Astrocyte (in vitro differentiated cells and primary cell): ENCODE measurements at regions not wholly inside any gene's neighbourhood (a gene's known extent, or its start where the extent isn't known, plus 50 kb on each side); places are given as distances from the start of the nearest gene placed in this dataset.
"Not testable (repeated sequence)": the region's sequence is repeated elsewhere in the genome, so short reads cannot be mapped to it uniquely, and the experiment has no call there.

Experiments
- DNase-seq: peaks from one replicate; pipeline ENCODE4 v3.0.0-alpha.2; 2010; ENCODE audit warnings: low read depth
- FAIRE-seq: peaks from 2 replicates; lab custom pipeline; 2011; peaks lifted over from hg19 to GRCh38; lab: Jason Lieb, UNC
- H2AFZ ChIP-seq: 2 replicates; pipeline ENCODE4 v1.6.0; 2012; ENCODE audit warnings: low read depth, low read length, inconsistent platforms
- H3K27ac ChIP-seq: 2 replicates; pipeline ENCODE4 v1.5.1; 2011; ENCODE audit warnings: low read depth, low read length, inconsistent platforms
- H3K27me3 ChIP-seq: 2 replicates; pipeline ENCODE4 v1.6.0; 2011; ENCODE audit warnings: low read length, inconsistent platforms; ENCODE audit not compliant: insufficient read depth
- H3K36me3 ChIP-seq: 2 replicates; pipeline ENCODE4 v1.5.1; 2011; ENCODE audit warnings: low read length, inconsistent platforms; ENCODE audit not compliant: insufficient read depth
- H3K4me1 ChIP-seq: 2 replicates; pipeline ENCODE4 v1.5.1; 2011; ENCODE audit warnings: low read length, inconsistent platforms; ENCODE audit not compliant: insufficient read depth
- H3K4me2 ChIP-seq: 2 replicates; pipeline ENCODE4 v1.6.0; 2012; ENCODE audit warnings: low read length, inconsistent platforms
- H3K4me3 ChIP-seq: 2 replicates; pipeline ENCODE4 v1.5.1; 2011; ENCODE audit warnings: low read depth, mild to moderate bottlenecking, low read length, inconsistent platforms; ENCODE audit not compliant: insufficient read depth
- H3K79me2 ChIP-seq: 2 replicates; pipeline ENCODE4 v1.6.0; 2012; ENCODE audit warnings: mild to moderate bottlenecking, low read length, inconsistent platforms; ENCODE audit not compliant: insufficient read depth
- H3K9ac ChIP-seq: 2 replicates; pipeline ENCODE4 v1.6.0; 2012; ENCODE audit warnings: mild to moderate bottlenecking, low read length, inconsistent platforms
- H3K9me3 ChIP-seq: 2 replicates; pipeline ENCODE4 v1.5.1; 2012; ENCODE audit warnings: low read depth, mild to moderate bottlenecking, low read length, inconsistent platforms; ENCODE audit not compliant: insufficient read depth
- H4K20me1 ChIP-seq: 2 replicates; pipeline ENCODE4 v1.6.0; 2012; ENCODE audit warnings: low read length, inconsistent platforms; ENCODE audit not compliant: insufficient read depth
- H3K27ac Mint-ChIP-seq: one replicate; pipeline ENCODE4 v1.8.0; 2021; ENCODE audit warnings: mild to moderate bottlenecking, mixed read lengths; ENCODE audit not compliant: unreplicated experiment
- H3K27me3 Mint-ChIP-seq: one replicate; pipeline ENCODE4 v1.8.0; 2021; ENCODE audit warnings: low read depth, mixed read lengths; ENCODE audit not compliant: unreplicated experiment
- H3K36me3 Mint-ChIP-seq: one replicate; pipeline ENCODE4 v1.8.0; 2021; ENCODE audit warnings: low read depth, mixed read lengths; ENCODE audit not compliant: unreplicated experiment
- H3K4me1 Mint-ChIP-seq: one replicate; pipeline ENCODE4 v1.8.0; 2021; ENCODE audit warnings: low read depth, mixed read lengths; ENCODE audit not compliant: unreplicated experiment
- H3K4me3 Mint-ChIP-seq: one replicate; pipeline ENCODE4 v1.8.0; 2021; ENCODE audit warnings: mild to moderate bottlenecking, moderate library complexity, mixed read lengths; ENCODE audit not compliant: unreplicated experiment
- H3K9me3 Mint-ChIP-seq: one replicate; pipeline ENCODE4 v1.8.0; 2021; ENCODE audit warnings: mild to moderate bottlenecking, mixed read lengths; ENCODE audit not compliant: unreplicated experiment
- CTCF ChIP-seq: IDR thresholded peaks from 2 replicates; pipeline ENCODE4 v1.5.1; 2011; ENCODE audit warnings: low read depth, mild to moderate bottlenecking, inconsistent platforms, low read length, moderate library complexity; ENCODE audit not compliant: insufficient read depth
- EZH2 ChIP-seq: IDR thresholded peaks from 2 replicates; pipeline ENCODE4 v1.6.1; 2012; ENCODE audit warnings: mild to moderate bottlenecking, low read length, inconsistent platforms; ENCODE audit not compliant: insufficient read depth

DNA sequence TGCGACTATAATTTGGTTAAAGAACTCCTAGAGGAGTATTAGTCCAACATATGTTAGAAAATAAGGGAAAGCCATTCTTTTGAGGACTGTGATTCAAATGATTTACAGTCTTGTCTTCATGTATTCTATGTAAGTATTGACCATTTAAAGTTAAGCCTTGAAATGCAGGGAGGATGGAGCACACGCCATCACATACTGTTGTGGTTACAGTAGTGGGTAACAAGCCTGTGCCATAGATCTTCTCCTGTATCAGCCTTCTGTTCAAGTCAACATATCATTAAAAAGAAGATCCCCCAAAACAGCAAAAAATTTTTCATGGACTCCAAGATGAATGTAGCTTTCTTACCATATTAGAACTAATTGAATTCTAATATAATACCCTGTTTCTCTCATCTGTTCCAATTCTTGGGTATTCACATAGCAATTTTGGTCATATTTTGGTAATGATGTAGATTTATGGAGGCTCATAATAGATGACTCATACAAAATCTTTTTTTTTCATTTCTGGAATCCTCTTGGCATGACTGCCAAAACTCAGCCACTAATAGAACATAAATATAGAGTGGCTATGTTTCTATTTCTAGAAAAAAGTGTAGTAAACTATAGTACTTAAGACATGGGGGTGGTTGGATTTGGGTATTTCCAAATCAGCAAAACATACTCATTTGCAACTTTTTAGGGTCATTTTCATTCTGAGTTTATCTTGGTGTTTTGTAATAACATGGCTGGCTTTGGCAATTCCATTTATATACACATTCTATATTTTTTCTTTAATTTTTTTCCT lies 413.5 kb downstream of the BCKDHB start:
- no peak overlapping the region for H3K27ac ChIP-seq
- H3K9ac ChIP-seq = no peak overlapping the region
- Mint-ChIP-seq H3K4me1 (peaks cover 6% of the 10 kb centered on the region), H3K27me3 (no peaks in the 10 kb centered on the region), H3K9me3 (peaks cover 3% of the 10 kb centered on the region), H3K27ac (no peak overlapping the region), H3K36me3 (no peaks in the 10 kb centered on the region), H3K4me3 (no peak overlapping the region)
- no peaks in the 10 kb centered on the region for H3K27me3 ChIP-seq
- no peak overlapping the region for H3K4me3 ChIP-seq
- no peak for TF ChIP-seq EZH2
- no peak for TF ChIP-seq CTCF
- H4K20me1 ChIP-seq = no peaks in the 10 kb centered on the region
- no peaks in the 10 kb centered on the region for H3K79me2 ChIP-seq
- no peak overlapping the region for H2AFZ ChIP-seq
- H3K36me3 ChIP-seq = no peaks in the 10 kb centered on the region
- H3K4me2 ChIP-seq = no peak overlapping the region
- H3K9me3 ChIP-seq = no peaks in the 10 kb centered on the region
- DNase-seq (peak; percentile 51), FAIRE-seq (peak; percentile 47)
- H3K4me1 ChIP-seq = peaks cover 13% of the 10 kb centered on the region

- H3K9ac ChIP-seq = no peak overlapping the region
- Mint-ChIP-seq H3K27me3 (no peaks in the 10 kb centered on the region), H3K27ac (no peak overlapping the region), H3K4me1 (no peaks in the 10 kb centered on the region), H3K36me3 (no peaks in the 10 kb centered on the region), H3K9me3 (peaks cover 4% of the 10 kb centered on the region), H3K4me3 (no peak overlapping the region)
- FAIRE-seq (no peak), DNase-seq (no peak)
- H2AFZ ChIP-seq = no peak overlapping the region
- no peak overlapping the region for H3K4me3 ChIP-seq
- TF ChIP-seq EZH2 (no peak), CTCF (no peak)
- H3K36me3 ChIP-seq = no peaks in the 10 kb centered on the region
- peaks cover under 1% of the 10 kb centered on the region for H3K4me1 ChIP-seq
- H4K20me1 ChIP-seq = no peaks in the 10 kb centered on the region
- H3K4me2 ChIP-seq = no peak overlapping the region
- H3K27ac ChIP-seq = no peak overlapping the region
- no peaks in the 10 kb centered on the region for H3K79me2 ChIP-seq
- H3K27me3 ChIP-seq = no peaks in the 10 kb centered on the region
- H3K9me3 ChIP-seq = no peaks in the 10 kb centered on the region
These were observed 411.1 kb downstream of the BCKDHB start for GRCh38 chr6:80517525-80517924.

- not testable (repeated sequence) for H3K9me3 ChIP-seq, H3K36me3 Mint-ChIP-seq, DNase-seq, H3K4me3 Mint-ChIP-seq, FAIRE-seq, H3K27ac ChIP-seq, H3K4me1 ChIP-seq, H4K20me1 ChIP-seq, H3K36me3 ChIP-seq, H3K9ac ChIP-seq, H3K27me3 ChIP-seq, H3K79me2 ChIP-seq, H2AFZ ChIP-seq, H3K4me1 Mint-ChIP-seq, H3K9me3 Mint-ChIP-seq, H3K4me2 ChIP-seq, H3K27ac Mint-ChIP-seq, H3K4me3 ChIP-seq, H3K27me3 Mint-ChIP-seq
These were observed 404.1 kb downstream of the BCKDHB start for GRCh38 chr6:80510521-80510920.
